KMS-11 (cell line): ENCODE measurements at regions not wholly inside any gene's neighbourhood (a gene's known extent, or its start where the extent isn't known, plus 50 kb on each side); places are given as distances from the start of the nearest gene placed in this dataset.

ENCODE experiments used
- H2AFZ ChIP-seq: fragments of 200-600 bp; sonication (generic); 2 replicates; pipeline ENCODE4 v1.6.1; 2016; ENCODE audit warnings: antibody characterized with exemption, mixed run types, low read depth
- H3K27ac ChIP-seq: fragments of 200-600 bp; sonication (generic); 2 replicates; pipeline ENCODE4 v1.6.1; 2016; ENCODE audit warnings: mild to moderate bottlenecking, mixed run types
- H3K27me3 ChIP-seq: fragments of 200-600 bp; sonication (generic); 2 replicates; pipeline ENCODE4 v1.6.1; 2017; ENCODE audit warnings: mild to moderate bottlenecking, low read depth, mixed run types, moderate library complexity; ENCODE audit not compliant: insufficient read depth
- H3K36me3 ChIP-seq: fragments of 200-600 bp; sonication (generic); 2 replicates; pipeline ENCODE4 v1.6.1; 2017; ENCODE audit warnings: mild to moderate bottlenecking, mixed run types; ENCODE audit not compliant: insufficient read depth
- H3K4me1 ChIP-seq: fragments of 200-600 bp; sonication (generic); 2 replicates; pipeline ENCODE4 v1.6.1; 2016; ENCODE audit warnings: mild to moderate bottlenecking, low read depth, mixed run types; ENCODE audit not compliant: poor library complexity, severe bottlenecking
- H3K4me2 ChIP-seq: fragments of 200-600 bp; sonication (generic); 2 replicates; pipeline ENCODE4 v1.7.0; 2016; ENCODE audit warnings: mild to moderate bottlenecking, mixed run types
- H3K4me3 ChIP-seq: fragments of 200-600 bp; sonication (generic); IDR thresholded peaks from 2 replicates; pipeline ENCODE4 v1.6.1; 2017; ENCODE audit warnings: low read depth, low read length, mixed read lengths; ENCODE audit not compliant: insufficient read depth
- H3K79me2 ChIP-seq: fragments of 200-600 bp; sonication (generic); 2 replicates; pipeline ENCODE4 v1.6.1; 2016; ENCODE audit warnings: low read depth, mixed run types; ENCODE audit not compliant: insufficient read depth
- H3K9ac ChIP-seq: fragments of 200-600 bp; sonication (generic); 2 replicates; pipeline ENCODE4 v1.6.1; 2016; ENCODE audit warnings: mild to moderate bottlenecking, mixed run types
- H4K20me1 ChIP-seq: fragments of 200-600 bp; sonication (generic); 2 replicates; pipeline ENCODE4 v1.6.1; 2016; ENCODE audit warnings: mild to moderate bottlenecking, mixed run types; ENCODE audit not compliant: insufficient read depth
- TF ChIP-seq, protein P1 (sequence below): fragments of 200-600 bp; sonication (generic); conservative IDR thresholded peaks from 2 replicates; pipeline ENCODE4 v1.6.1; 2017; ENCODE audit warnings: low read depth, mild to moderate bottlenecking, antibody characterized with exemption, low read length, moderate library complexity, mixed read lengths

DNA sequence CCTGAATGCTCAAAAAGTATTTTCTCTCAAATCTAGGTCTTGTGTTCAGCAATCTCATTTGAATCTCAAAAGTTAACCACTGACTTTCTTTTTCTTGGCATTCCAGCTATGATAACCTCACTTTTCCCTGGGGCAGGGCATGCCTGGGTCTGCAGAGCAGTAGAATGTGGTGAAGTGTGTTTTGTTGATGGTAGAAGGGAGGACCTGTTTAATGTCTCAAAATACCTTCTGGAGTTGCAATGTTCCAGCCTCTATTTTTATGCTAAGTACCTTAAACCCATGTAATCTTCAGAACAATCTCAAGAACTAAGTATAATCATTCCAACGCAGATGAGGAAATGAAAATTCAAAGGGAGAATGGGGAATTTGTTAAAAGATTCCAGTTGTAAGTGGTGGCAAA is 82.1 kb upstream of the FUT8 start:
- Histone ChIP-seq H3K9ac (no peak overlapping the region), H3K36me3 (no peaks in the 10 kb centered on the region), H4K20me1 (no peaks in the 10 kb centered on the region), H3K27me3 (no peaks in the 10 kb centered on the region), H3K27ac (no peak overlapping the region), H3K79me2 (no peaks in the 10 kb centered on the region), H2AFZ (no peak overlapping the region), H3K4me3 (no peak overlapping the region), H3K4me1 (no peaks in the 10 kb centered on the region), H3K4me2 (no peak overlapping the region)
- TF ChIP-seq, protein P1, sequence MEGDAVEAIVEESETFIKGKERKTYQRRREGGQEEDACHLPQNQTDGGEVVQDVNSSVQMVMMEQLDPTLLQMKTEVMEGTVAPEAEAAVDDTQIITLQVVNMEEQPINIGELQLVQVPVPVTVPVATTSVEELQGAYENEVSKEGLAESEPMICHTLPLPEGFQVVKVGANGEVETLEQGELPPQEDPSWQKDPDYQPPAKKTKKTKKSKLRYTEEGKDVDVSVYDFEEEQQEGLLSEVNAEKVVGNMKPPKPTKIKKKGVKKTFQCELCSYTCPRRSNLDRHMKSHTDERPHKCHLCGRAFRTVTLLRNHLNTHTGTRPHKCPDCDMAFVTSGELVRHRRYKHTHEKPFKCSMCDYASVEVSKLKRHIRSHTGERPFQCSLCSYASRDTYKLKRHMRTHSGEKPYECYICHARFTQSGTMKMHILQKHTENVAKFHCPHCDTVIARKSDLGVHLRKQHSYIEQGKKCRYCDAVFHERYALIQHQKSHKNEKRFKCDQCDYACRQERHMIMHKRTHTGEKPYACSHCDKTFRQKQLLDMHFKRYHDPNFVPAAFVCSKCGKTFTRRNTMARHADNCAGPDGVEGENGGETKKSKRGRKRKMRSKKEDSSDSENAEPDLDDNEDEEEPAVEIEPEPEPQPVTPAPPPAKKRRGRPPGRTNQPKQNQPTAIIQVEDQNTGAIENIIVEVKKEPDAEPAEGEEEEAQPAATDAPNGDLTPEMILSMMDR, result no peak

DNA sequence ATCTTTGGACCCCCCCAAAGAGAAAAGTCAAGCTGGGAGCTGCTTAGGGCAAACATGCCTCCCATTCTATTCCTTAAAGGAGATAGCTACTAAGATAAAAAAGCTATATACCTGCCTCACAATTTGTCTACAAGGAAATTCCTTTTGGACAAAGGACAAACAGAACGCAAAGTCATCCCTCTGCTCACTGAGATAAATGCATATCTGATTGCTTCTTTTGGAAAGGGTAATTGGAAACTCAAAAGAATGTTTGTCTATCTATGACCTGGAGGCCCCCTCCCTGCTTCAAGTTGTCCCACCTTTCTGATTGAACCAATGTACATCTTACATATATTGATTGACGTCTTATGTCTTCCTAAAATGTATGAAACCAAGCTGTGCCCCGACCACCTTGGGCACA is 80.9 kb upstream of the FUT8 start:
- Histone ChIP-seq H4K20me1 (no peaks in the 10 kb centered on the region), H3K4me3 (no peak overlapping the region), H3K9ac (no peak overlapping the region)

DNA sequence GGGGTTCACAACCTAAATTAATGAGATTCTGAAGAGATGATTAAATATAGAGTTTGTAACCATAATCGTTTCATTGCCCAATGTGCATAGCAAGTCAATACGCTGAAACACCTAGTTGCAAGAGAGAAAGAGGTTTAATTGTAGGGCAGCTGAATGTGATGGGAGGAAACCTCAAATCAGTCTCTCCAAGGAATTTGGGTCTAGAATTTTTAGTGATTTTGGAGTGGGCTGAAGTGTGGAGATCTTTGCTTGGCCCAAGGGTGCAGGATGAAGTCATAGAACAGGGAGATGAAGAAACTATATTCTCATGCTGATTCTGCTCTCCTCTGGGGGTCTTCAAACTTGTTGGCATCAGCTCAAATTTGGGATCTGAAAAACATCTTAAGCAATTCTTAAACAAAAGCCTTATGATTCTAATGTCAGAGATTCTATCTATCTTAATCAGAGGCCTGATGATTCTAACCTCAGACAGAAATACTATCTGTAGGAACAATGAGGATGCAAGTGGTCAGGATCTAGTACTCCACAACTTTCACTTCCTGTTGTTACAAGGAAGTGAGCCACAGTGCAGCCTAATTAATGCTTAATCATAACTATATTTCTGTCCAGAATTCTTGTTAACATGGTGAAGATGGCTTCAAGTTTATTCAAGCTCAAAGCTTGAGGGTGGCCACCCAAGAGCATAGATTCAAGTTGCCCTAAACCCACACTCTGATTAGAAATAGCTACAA is 80.2 kb upstream of the FUT8 start:
- Histone ChIP-seq H3K79me2 (no peaks in the 10 kb centered on the region), H3K4me2 (no peak overlapping the region), H3K36me3 (no peaks in the 10 kb centered on the region), H3K27me3 (no peaks in the 10 kb centered on the region), H2AFZ (no peak overlapping the region), H3K27ac (no peak overlapping the region), H3K4me1 (no peaks in the 10 kb centered on the region), H3K9ac (no peak overlapping the region), H3K4me3 (no peak overlapping the region), H4K20me1 (no peaks in the 10 kb centered on the region)
- TF ChIP-seq, protein P1, result no peak

More for the DNA sequence above, 80.9 kb upstream of the FUT8 start:
- TF ChIP-seq, protein P1, result no peak
- no peaks in the 10 kb centered on the region for H3K27me3 ChIP-seq
- no peak overlapping the region for H3K4me2 ChIP-seq
- H3K79me2 ChIP-seq, result no peaks in the 10 kb centered on the region
- no peak overlapping the region for H3K27ac ChIP-seq
- no peaks in the 10 kb centered on the region for H3K36me3 ChIP-seq
- no peak overlapping the region for H2AFZ ChIP-seq
- H3K4me1 ChIP-seq, result no peaks in the 10 kb centered on the region

DNA sequence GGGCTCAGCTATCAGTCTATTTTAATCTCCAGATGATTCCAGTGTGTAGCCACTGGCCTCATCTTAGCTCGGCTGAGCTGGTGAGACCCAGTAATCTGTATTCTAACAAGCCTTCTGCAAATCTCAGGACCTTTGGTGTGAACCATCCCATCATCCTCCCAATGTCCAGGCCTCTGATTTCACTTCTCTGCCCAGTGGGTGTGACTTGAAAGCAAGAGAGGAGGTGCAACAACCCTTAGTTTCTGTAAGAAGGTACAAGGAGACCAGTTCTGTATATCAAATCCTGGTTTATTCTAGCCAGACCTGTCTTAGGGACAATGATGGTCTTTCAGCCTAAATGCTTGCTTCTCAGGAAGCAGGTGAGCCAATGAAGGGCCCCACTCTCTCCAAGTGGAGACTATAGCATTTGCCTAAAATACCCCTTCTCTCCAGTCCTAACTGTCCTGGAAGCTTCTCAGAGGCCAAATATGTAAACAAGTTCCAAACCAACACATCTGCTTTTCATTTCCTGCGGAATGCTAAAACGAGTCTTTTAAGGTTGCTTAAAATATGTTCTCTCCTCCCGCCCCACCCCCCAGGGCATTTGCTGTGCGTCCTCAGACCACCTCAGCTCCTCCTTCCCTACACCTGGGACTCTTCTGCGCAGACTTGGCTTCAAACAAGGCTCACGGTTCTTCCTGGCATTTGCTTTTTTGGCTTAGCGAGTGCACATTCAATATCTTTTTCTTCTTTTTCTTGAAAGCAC is 78.4 kb upstream of the FUT8 start:
- TF ChIP-seq, protein P1, result no peak
- H3K79me2 ChIP-seq, result no peaks in the 10 kb centered on the region
- H3K4me3 ChIP-seq, result no peak overlapping the region
- no peaks in the 10 kb centered on the region for H3K27me3 ChIP-seq
- no peaks in the 10 kb centered on the region for H3K4me1 ChIP-seq
- H3K9ac ChIP-seq, result no peak overlapping the region
- H2AFZ ChIP-seq, result no peak overlapping the region
- H3K36me3 ChIP-seq, result no peaks in the 10 kb centered on the region
- H3K27ac ChIP-seq, result no peak overlapping the region
- no peak overlapping the region for H3K4me2 ChIP-seq
- H4K20me1 ChIP-seq, result no peaks in the 10 kb centered on the region
